OCI-M2 (cell line): ENCODE measurements at regions not wholly inside any gene's neighbourhood (a gene's known extent, or its start where the extent isn't known, plus 50 kb on each side); places are given as distances from the start of the nearest gene placed in this dataset.
"Not testable (repeated sequence)": the region's sequence is repeated elsewhere in the genome, so short reads cannot be mapped to it uniquely, and the experiment has no call there.

ENCODE experiments used
- DNase-seq: peaks from one replicate; lab custom pipeline; 2025; ENCODE audit not compliant: unreplicated experiment; lab: John Stamatoyannopoulos, UW

DNA sequence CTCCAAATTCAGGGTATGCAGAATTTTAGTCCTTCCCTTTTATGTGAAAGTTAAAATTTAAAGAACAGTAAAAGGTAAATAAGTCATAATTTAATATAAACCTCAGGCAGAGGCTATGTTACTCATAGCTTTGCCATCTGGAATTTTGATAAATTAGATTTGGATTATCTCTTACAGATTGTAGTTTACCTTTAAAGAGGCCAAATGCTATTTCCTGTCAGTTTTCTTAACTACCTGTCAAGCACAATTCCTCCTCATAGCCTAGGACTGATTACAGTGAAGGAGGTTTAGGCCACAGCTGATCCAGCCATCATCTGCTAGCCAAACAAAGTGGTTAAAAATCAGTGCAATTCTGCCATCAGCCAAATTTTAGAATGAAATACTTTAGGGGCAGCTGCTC, 128.1 kb downstream of the MFAP3L start:
- no peak for DNase-seq

DNA sequence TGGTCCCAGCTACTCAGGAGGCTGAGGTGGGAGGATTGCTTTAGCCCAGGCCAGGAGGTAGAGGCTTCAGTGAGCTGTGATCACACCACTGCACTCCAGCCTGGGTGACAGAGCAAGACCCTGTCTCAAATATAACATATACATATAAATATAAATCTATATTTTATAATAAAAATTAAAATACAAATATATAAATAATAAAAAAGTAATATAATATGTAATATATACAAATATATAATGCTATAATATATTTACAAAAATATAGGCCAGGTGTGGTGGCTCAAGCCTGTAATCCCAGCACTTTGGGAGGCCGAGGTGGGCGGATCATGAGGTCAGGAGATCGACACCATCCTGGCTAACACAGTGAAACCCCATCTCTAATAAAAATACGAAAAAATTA, 131.4 kb downstream of the MFAP3L start:
- DNase-seq: not testable (repeated sequence)

DNA sequence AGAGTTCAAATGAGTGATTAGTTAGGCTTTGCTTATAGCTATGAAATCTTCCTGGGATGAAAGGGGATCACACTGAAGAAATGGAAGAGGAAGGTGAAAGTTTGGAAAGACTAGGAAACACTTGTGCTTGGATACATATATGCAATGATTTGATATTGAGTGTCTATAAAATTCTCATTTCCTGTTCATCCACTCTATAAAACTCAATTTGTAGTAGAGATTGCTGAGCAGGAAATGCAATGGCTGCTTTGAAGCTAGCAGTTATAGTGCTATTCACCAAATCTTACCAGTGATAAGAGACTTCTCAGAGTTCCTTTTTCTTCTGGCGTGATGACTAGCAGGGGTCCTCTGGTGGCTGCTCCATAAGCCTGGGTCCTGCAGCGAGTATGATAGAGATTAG, 128.1 kb upstream of the HPF1 start:
- DNase-seq: no peak

DNA sequence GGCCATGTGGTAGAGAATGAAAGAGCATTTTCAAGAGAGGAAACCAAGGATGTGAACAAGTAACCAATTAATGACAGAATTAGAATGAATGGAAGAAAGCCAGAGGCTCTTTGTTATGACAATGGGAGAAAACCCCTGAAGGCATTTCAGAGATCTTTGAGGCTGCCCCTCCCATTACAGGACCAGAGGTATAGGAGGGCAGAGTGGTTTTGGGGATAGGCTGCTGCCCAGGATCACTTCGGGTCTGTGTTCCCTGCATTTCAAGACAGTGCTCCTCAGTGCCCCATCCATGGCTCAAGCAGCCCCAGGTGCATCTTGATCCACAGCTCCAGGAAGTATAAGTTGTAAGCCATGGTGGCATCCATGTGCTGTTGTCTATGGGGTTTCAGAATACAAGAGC, 124.0 kb upstream of the HPF1 start:
- no peak for DNase-seq

DNA sequence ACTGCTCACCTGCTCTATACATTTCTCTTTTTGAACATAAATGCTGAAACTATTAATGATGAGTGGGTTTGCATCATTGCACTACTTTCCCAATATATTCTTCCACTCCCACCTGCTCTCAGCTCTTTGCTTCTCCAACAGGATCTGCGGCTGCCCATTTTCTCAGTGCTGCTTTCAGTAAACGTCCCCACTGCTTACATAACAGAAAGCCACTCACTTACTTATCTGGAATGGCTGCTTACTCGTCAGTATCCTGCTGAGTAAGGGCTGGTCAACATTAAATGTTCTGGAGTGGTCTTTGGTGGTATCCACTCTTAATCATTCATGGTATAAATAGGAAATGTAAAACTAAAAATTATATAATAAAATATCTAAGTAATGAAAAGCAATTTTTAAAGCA, 112.8 kb upstream of the HPF1 start:
- no peak for DNase-seq

DNA sequence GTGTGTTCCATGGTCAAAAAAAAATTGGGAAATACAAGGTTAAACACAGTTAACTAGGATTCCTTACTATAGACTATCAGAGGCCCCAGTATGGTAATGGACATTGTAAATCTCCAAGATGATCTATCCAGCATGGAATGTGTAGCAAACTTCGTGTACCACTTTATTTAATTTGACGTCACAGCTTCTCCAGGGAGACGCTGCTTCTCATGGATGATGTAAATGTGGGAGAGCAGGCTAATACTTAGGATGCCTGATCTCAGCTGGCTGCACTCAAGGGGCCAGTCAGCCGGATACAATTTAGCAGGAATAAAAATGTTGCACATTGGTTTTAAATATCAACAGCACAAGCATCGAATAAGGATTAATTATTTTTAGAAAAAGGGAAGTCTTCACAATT, 111.7 kb upstream of the HPF1 start:
- no peak for DNase-seq

DNA sequence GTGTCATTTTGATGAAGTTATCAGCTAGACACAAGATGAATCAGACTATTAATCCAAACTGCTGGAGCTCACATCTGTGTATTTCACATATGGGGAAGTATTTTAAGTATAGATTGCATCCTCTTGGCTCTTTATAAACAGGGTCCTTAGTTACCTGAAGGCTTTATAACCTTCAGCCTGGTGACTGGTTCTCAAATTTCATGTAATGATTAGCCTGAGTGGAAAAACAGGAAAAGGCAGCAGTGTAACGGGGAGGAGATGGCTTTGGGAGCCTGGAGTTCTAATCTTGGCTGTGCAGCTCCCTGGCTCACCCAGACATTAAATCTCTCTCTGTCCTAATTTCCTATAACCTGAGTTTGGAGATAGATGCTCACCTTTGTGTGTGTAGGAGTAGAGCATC, 103.8 kb upstream of the HPF1 start:
- no peak for DNase-seq

DNA sequence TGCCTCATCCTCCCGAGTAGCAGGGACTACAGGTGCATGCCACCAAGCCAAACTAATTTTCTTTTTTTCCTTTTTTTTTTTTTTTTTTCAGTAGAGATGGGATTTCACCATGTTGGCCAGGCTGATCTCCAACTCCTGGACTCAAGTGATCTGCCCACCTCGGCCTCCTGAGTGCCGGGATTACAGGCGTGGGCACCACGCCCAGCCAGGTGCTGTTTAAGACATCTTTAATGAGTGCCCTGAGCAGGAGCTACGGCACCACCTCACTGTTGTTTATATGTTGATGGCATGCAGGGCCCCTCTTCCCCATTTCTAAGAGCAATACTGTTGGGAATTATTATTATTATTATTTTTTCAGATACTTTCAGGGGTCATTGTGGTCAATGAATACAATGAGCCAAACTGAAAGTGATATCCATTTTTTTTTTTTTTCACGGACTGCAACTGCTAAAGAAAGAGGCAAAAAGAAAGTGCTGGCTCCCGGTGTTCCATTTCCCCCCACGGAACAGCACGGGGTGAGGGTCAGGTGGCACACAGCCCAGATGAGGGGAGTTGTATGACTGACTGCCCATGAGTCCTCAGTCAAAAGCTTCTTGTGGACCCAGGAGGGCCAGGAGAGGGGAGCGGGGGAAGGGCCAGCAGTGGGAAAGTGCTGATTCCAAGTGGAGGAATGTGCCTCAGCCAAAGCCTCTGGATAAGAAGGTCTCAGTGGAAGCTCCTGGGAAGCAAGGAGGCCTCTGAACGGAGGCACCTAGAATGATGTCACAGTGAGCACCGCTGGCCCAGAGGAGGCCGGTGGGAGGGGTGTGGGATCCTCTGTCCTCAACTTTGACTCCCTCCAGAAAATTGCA, 101.8 kb upstream of the HPF1 start:
- no peak for DNase-seq

DNA sequence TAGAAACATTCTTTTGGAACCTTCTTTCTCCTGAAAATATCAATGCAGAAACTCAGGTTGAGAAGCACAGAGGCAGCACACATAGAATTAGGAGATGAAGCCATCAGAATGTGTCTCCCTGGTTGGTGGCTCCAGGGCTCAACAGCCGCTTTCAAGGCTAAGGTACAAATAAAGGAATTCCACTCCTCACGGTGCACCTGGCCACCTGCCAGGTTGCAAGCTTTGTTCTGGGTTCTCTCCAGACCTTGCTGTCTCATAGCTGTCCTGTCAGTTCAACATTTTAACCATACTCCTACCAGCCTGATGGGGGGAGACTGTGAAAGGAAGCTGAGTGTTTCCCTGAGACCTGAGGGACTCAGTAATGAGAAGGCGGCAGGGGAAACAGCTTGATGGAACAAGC, 96.3 kb upstream of the HPF1 start:
- no peak for DNase-seq

DNA sequence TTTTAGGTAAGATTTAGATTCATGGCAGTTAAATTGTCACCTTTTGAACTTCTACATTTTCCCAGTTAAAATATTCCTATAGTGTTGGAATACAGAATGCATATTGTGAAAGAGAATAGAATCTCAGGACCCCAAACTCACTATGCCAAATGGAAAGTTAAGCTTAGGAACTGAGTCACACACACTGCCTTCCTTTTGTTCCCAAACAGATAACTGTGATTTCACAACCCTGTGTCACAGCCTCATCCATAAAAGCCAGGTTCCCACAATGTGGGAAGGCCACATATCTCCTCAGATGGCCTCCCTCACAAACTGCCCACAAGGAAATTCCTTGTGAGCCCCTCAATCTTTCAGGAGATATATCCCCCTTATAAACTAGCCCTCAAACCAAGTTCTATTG, 94.7 kb upstream of the HPF1 start:
- DNase-seq: no peak

DNA sequence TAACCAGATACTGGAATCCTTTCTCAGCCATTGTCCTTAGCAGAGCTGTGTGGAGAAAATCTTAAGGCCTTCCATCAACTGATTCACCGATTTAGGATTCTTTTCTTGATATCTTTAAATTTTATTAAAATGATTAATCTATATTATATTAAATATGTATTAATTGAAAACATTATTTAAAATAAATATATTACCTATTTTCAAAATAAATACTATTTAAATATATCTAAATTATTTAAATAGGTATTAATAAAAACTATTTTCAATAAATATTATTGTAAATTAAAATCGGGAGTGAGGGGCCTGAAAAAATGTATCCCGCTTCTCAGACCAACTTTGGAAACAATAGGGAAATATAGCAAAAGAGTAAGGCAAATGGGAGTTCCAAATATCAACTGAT, 94.0 kb upstream of the HPF1 start:
- DNase-seq: no peak

DNA sequence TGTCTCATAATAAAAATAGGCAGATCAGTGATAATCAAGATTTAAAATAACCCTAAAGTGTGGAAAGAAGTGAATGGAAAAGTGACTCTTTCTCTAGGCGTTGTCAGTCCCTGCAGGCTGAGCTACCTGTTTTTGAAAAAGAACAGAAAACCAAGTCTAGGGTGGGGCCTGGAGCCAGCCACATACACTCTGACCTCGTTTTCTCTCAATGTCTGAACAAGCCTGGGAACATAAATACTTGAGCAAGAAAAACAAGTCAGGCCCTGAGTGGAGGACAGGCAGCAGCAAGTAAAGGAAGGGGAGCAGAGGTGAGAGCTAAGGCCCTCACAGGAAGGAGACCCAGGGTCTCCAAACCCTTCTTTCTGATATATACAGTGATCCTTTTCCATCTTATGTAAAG, 91.7 kb upstream of the HPF1 start:
- no peak for DNase-seq

DNA sequence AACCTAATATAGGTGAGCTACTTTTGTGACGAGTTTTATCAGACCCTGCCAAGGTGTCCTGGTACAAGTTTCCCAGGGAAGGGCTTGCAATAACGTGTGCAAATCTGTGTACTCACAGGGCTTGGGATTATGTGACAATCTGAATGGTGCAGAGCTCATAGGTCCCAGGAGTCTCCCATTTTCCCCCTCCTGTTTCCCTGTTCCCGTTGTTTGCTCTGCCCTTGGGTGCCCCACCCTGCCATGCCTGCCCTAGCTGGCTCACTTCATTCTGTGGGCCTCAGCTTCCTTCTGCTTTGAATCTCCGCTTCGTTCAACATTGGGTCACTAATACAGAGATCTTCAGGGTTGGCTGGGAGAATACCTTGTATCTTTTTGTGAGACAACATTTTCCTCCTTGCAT, 90.3 kb upstream of the HPF1 start:
- no peak for DNase-seq

DNA sequence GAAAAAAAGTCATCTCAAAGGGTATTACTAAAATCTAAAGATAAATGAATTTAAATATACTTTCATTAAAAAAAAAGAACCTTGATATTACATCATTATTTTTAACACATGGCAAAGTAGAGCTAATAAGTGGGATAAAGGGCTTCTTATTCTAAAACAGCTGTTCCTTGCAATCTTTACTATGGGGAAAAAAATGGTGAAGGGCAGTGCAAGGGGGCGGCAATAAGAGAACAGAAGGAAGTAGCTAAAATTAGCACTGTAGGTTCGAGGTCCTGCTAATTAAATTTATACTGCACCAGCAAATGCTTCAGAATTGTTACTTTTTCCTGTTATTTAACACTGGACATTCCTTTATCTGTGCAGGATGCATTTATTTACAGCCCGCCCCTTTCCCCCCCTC, 89.4 kb upstream of the HPF1 start:
- DNase-seq: no peak

DNA sequence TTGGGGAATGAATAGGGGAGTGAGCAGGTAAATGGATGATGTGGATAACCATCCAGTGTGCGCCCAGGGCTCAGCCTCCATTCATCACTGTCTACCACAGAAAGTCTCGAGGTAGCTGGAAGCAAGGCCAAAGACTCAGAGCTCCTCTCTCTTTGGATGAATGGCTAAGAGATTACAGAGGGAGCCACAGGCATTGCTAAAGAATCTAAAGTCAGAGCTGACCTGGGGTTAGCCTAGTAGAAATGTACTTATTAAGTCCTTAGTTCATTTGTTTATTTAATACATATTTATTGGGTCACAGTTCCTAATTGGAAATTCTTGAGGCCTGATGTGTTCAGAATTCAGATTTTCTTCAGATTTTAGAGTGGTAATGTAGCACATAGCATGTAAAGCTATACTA, 88.7 kb upstream of the HPF1 start:
- no peak for DNase-seq

DNA sequence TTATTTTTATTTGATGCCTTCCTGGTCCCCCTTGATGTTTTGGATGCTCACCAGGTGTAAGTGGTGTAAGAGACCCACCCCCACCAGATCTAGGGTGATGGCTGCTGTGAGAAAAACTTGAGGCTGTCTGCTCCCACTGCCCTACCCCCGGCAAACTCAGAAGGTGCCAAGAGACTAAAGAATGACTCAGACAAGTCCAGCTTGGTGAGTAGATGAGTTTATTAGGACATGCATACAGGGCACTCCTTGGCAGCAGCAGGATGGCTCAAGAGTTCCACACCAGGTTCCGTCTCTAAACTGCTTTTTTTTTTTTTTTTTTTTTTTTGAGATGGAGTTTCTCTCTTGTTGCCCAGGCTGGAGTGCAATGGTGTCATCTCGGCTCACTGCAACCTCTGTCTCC, 84.0 kb upstream of the HPF1 start:
- no peak for DNase-seq

DNA sequence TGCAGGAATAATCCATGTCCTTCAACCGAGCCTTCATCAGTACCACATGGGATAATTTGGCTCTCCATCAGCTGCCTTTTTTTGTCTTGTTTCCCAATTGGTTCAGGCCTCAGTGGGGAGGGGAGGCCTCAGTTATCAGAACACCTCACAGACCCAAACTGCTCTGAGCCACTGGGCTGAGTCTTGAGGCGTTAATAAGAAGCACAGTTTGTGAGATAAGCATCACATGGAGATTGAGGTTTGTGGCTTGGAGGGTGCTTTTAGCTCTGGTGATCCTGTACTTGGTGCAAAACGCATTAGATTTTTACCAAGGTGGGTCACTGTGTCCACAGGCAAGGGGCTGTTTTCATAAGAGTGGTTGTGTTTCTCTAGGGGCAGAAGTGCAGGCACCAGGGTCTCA, 82.8 kb upstream of the HPF1 start:
- no peak for DNase-seq

DNA sequence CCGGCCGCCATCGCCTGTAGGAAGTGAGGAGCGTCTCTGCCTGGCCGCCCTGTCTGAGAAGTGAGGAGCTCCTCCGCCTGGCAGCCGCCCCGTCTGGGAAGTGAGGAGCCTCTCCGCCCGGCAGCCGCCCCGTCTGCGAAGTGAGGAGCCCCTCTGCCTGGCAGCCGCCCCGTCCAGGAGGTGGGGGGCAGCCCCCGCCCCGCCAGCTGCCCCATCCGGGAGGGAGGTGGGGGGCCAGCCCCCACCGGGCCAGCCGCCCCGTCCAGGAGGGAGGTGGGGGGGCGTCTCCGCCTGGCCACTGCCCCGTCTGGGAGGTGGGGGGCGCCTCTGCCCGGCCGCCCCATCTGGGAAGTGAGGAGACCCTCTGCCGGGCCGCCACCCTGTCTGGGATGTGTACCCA, 70.6 kb upstream of the HPF1 start:
- not testable (repeated sequence) for DNase-seq

DNA sequence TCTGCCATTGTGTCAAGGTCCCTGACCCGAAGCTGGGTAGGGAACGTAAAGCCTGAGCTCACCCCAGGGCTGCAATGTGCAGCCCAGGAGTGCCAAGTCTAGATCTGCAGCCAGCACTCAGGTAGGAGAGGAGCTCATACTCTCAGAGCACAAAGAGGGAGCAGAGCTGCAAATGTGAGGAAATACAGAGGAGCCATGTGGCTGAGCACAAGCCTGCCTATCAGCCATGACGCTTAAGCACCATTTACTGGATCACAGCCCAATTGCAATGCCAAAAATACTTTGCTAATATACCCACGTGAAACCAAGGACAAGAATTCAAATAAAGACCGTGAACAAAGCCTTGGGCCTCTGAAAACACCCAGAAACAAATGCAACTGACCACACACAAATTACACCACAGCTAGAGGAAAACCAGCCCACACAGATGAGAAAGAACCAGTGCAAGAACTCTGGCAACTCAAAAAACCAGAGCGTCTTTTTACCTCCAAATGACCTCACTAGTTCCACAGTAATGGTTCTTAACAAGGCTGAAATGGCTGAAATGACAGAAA, 69.0 kb upstream of the HPF1 start:
- no peak for DNase-seq

DNA sequence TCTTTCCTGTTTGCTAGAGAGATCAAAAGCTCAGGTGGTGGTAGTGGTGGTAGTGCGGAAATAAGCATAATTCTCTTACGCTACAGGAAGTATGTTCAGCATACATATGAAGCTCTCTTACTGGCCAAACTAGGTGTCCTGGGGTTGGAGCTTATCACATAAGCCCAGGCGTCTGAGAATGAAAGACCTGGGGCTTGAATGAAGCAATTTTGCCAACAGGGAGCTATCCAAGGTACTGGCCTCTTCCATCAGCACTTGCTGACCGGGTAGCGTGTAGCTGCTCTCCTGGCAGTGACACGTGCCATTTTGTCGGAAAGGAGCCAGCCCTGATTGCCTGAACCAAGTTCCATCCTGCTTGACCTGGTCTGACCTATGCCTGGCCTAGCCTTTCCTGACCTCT, 65.9 kb upstream of the HPF1 start:
- peak; percentile 11 for DNase-seq

DNA sequence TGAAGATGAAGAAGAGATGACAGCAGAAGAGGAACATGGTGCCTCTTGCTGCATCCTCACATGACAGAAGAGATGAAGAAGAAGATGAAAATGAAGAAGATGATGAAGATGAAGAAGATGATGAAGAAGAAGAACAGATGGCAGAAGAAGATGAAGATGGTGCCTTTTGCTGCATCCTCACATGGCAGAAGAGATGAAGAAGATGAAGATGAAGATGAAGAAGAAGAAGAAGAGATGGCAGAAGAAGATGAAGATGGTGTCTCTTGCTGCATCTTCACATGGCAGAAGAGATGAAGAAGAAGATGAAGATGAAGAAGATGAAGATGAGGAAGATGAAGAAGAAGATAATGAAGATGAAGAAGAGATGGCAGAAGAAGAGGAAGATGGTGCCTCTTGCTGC, 63.7 kb upstream of the HPF1 start:
- no peak for DNase-seq

DNA sequence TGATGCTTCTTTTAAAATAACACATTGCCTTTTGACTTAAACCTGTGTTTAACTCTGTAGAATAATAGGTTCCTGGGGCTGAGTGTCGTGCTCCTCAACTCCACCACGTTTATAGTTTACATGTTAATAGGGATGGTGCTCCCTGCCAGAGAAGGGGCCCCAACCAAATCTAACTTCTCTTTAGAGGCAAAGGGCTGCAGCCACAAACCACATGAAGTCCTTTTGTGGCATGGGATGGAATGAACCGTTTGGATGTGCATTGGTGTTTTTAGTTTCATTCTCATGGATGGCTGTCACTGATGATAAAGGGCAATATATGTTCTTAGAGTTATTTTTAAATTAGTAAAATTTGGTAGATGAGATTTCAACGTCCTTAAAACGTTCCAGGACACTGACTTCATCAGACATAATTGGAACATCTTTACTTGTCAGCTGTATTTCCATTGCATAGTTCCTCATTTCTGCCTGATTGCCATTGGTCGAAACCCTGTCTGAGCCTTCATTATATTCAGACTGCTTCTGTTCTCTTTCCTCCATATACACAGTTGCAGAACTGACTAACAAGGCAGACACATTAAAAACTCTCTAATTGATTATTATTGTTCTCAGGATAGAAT, 60.4 kb upstream of the HPF1 start:
- no peak for DNase-seq

DNA sequence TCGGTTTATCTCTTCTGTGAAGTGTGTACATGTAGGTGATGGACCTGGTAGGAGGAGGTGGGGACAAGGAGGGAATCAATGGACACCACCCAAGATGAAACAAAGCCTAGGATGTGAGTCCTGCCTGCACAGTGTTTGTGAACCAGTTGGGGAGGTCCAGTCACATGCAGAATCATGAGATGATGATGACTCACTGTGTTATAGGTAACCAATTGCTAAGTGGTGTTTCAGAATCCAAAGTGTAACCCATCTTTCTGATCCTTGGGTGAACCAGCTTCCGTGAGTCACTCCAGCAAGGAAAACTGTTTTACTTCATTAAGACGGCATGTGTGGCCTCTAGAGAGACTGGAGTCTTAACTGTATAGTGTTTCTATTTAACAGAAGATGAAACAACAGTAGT, 57.9 kb upstream of the HPF1 start:
- no peak for DNase-seq
